Epithelial cell of esophagus (primary cell): ENCODE measurements at regions not wholly inside any gene's neighbourhood (a gene's known extent, or its start where the extent isn't known, plus 50 kb on each side); places are given as distances from the start of the nearest gene placed in this dataset.

Experiments used
- DNase-seq: peaks from one replicate; pipeline ENCODE4 v3.0.0; 2010; ENCODE audit warnings: low read depth
- H3K4me3 ChIP-seq: 2 replicates; pipeline ENCODE4 v1.5.1; 2011; ENCODE audit warnings: mild to moderate bottlenecking, low read length, control low read depth
- TF ChIP-seq, protein P1 (sequence below): IDR thresholded peaks from 2 replicates; pipeline ENCODE4 v1.5.1; 2011; ENCODE audit warnings: low read depth, mild to moderate bottlenecking, low read length, control low read depth, inconsistent platforms; ENCODE audit not compliant: insufficient read depth; ENCODE audit errors: missing control alignments

DNA sequence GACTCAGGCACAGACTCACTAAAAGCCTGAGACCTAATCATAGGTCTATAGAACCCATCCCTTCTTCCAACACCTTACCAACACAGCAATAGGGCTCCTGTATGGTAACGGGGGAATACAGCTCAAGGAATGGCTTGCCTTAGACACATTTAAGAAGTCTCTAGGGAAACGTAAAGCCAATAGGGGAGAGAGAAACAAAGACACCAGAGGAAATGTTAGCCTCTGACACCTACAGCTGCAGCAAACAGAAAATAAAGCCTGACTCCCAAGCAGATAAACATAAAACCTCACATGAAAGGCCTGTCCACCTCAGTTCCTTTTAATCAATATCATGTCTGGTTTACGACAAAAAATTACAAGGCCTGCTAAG lies 51.1 kb upstream of the NCOA1 start:
- H3K4me3 ChIP-seq = no peak overlapping the region
- no peak for DNase-seq

DNA sequence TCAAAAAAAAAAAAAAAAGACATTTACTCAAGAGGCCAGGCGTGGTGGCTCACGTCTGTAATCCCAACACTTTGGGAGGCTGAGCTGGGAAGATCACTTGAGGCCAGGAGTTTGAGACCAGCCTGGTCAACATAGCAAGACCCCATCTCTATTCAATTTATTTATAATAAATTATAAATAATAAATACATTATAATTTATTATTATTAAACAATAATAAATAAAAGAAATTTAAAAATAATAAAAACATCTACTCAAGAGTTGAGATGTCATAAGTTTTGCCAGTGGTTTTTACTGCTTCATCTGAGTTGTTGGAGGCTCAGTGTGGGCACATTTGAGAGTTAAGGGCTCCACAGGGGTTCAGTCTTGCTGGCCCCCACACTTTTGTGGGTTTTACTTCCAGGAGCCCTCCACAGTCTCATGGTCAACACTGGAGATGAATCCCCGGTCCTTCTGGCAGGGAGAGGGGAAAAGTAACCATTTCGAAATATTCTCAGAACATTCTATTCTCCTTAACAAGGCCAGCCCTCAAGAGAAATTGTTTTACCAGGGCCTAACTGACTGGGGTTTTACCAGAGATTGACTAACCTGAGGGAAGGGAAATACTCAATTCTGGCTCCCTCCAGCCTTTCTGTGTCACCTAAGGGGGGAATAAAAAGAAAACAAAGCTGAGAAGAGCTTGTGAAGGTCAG lies 51.6 kb upstream of the NCOA1 start:
- DNase-seq = no peak
- H3K4me3 ChIP-seq = no peak overlapping the region
- TF ChIP-seq, protein P1, sequence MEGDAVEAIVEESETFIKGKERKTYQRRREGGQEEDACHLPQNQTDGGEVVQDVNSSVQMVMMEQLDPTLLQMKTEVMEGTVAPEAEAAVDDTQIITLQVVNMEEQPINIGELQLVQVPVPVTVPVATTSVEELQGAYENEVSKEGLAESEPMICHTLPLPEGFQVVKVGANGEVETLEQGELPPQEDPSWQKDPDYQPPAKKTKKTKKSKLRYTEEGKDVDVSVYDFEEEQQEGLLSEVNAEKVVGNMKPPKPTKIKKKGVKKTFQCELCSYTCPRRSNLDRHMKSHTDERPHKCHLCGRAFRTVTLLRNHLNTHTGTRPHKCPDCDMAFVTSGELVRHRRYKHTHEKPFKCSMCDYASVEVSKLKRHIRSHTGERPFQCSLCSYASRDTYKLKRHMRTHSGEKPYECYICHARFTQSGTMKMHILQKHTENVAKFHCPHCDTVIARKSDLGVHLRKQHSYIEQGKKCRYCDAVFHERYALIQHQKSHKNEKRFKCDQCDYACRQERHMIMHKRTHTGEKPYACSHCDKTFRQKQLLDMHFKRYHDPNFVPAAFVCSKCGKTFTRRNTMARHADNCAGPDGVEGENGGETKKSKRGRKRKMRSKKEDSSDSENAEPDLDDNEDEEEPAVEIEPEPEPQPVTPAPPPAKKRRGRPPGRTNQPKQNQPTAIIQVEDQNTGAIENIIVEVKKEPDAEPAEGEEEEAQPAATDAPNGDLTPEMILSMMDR = no peak

More for the DNA sequence above, 51.1 kb upstream of the NCOA1 start:
- TF ChIP-seq, protein P1 = no peak

DNA sequence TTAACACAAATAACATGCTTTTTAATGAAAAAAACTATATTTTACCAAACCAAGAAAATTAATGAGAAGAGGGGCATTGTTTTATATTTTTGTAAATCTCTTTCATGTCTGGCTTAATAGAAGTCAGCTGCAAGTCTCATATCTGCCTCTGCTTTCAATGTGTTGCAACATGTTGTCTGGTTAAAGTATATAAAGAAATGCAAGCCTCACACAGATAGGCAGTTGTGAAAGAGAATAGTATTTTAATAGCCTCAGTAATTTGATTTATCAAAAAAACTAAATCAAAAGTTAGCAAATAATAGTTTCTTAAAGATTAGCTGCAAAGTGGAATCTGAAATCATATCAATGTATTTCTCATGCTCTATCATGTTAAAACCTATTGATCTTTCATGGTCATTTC lies 52.9 kb upstream of the NCOA1 start:
- no peak overlapping the region for H3K4me3 ChIP-seq
- DNase-seq = no peak
- TF ChIP-seq, protein P1 = no peak

DNA sequence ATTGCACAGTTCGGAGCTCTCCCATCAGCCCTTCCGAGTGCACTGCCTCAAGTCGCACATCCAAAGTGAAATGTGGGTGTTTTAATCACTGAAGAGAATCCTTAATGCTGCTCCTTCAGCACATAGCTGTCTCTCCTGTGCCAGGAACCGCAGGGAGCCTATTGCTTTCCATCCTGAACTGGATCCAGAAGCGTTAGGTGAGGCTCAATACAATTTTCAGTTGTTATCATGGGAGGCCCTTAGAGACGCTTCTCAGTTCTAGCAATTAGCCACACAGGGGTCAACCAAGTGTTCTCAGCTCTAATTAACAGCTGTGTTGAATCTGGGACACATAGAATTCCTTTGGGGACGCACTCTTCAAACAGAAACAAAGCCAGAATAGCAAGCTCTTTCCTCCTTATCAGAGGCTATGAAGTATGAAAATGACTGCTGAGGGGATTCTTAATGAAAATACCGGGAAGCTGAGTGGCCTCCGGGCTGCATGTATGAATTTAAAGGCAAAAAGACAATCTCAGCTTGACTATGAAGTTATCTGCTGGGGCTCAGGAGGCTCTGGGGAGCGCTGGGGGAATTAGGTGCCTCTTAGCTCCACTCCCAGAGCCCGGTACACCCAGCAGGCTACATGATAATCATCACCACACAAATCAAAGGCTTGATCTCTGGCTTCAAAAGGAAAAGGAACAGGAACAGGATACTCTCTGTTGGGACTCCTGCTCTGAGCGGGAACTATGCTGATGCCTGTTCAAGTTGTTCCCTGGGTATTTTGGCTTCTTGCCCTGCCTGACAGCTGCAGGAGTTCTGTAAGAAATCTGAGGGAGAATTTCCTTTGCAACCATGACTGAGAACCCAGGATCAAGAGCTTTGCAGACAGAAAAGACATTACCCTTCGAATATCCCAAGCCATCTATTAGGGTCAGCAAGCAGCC lies 55.4 kb upstream of the NCOA1 start:
- no peak for DNase-seq
- TF ChIP-seq, protein P1 = no peak
- no peak overlapping the region for H3K4me3 ChIP-seq

- DNase-seq = no peak
- TF ChIP-seq, protein P1 = no peak
- no peak overlapping the region for H3K4me3 ChIP-seq
These were observed 56.5 kb upstream of the NCOA1 start for GRCh38 chr2:24434541-24434940.

- DNase-seq = no peak
- H3K4me3 ChIP-seq = no peak overlapping the region
- TF ChIP-seq, protein P1 = no peak
These were observed 58.3 kb upstream of the NCOA1 start for GRCh38 chr2:24432735-24433134.

- no peak overlapping the region for H3K4me3 ChIP-seq
- no peak for DNase-seq
- TF ChIP-seq, protein P1 = no peak
These were observed 58.9 kb upstream of the NCOA1 start for GRCh38 chr2:24432121-24432520.
